ENCODE measurements at regions not wholly inside any gene's neighbourhood (a gene's known extent, or its start where the extent isn't known, plus 50 kb on each side); places are given as distances from the start of the nearest gene placed in this dataset.

GRCh38 chr4:141409556-141409955 lies 188.9 kb downstream of the ZNF330 start:
- DNase-seq, result no peak

GRCh38 chr4:141410839-141411238 lies 190.1 kb downstream of the ZNF330 start:
- DNase-seq, result no peak

GRCh38 chr4:141411936-141412335 lies 191.2 kb downstream of the ZNF330 start:
- DNase-seq, result no peak

- DNase-seq, result no peak
These were observed 192.7 kb downstream of the ZNF330 start for GRCh38 chr4:141413366-141413765.

GRCh38 chr4:141415651-141416050 lies 195.0 kb downstream of the ZNF330 start:
- no peak for DNase-seq

- DNase-seq, result no peak
These were observed 195.5 kb downstream of the ZNF330 start for GRCh38 chr4:141416219-141416618.

- no peak for DNase-seq
These were observed 196.1 kb downstream of the ZNF330 start for GRCh38 chr4:141416677-141417363.

- no peak for DNase-seq
These were observed 196.7 kb downstream of the ZNF330 start for GRCh38 chr4:141417387-141417786.

- no peak for DNase-seq
These were observed 204.4 kb downstream of the ZNF330 start for GRCh38 chr4:141425124-141425523.

GRCh38 chr4:141427726-141428296 lies 207.1 kb downstream of the ZNF330 start:
- DNase-seq, result no peak

GRCh38 chr4:141429933-141430332 lies 206.4 kb upstream of the IL15 start:
- no peak for DNase-seq

- DNase-seq, result no peak
These were observed 205.7 kb upstream of the IL15 start for GRCh38 chr4:141430686-141431085.

- DNase-seq, result no peak
These were observed 204.2 kb upstream of the IL15 start for GRCh38 chr4:141432000-141432712.

GRCh38 chr4:141435446-141436225 lies 200.7 kb upstream of the IL15 start:
- no peak for DNase-seq

GRCh38 chr4:141439223-141439622 lies 197.2 kb upstream of the IL15 start:
- no peak for DNase-seq

- no peak for DNase-seq
These were observed 188.6 kb upstream of the IL15 start for GRCh38 chr4:141447761-141448160.

- DNase-seq, result no peak
These were observed 187.9 kb upstream of the IL15 start for GRCh38 chr4:141448490-141448889.

GRCh38 chr4:141449927-141450326 lies 186.5 kb upstream of the IL15 start:
- no peak for DNase-seq

- DNase-seq, result no peak
These were observed 180.7 kb upstream of the IL15 start for GRCh38 chr4:141455651-141456050.

GRCh38 chr4:141457653-141458052 lies 178.7 kb upstream of the IL15 start:
- DNase-seq, result no peak

GRCh38 chr4:141458501-141458900 lies 177.9 kb upstream of the IL15 start:
- no peak for DNase-seq

GRCh38 chr4:141459020-141459419 lies 177.4 kb upstream of the IL15 start:
- DNase-seq, result no peak

- no peak for DNase-seq
These were observed 174.0 kb upstream of the IL15 start for GRCh38 chr4:141462361-141462760.

- DNase-seq, result no peak
These were observed 172.7 kb upstream of the IL15 start for GRCh38 chr4:141463678-141464077.
